H1 (cell line): ENCODE measurements at regions not wholly inside any gene's neighbourhood (a gene's known extent, or its start where the extent isn't known, plus 50 kb on each side); places are given as distances from the start of the nearest gene placed in this dataset.

Experiments
- CEBPB ChIP-seq: IDR thresholded peaks from 2 replicates; pipeline ENCODE4 v1.6.1; 2012; ENCODE audit warnings: low read depth, low read length
- CTCF ChIP-seq, 3 experiments: IDR thresholded peaks; 1 replicate in 2 of 3; 2 replicates in 1 of 3; pipeline versions ENCODE4 v1.5.1 to v1.6.1; 2011; ENCODE audit warnings: low read length in 3 of 3, mild to moderate bottlenecking in 3 of 3, inconsistent platforms in 2 of 3, low read depth in 1 of 3, moderate library complexity in 1 of 3; ENCODE audit not compliant: insufficient read depth in 1 of 3; ENCODE audit errors: control extremely low read depth in 1 of 3
- HDAC2 ChIP-seq, 2 experiments: fragments of 300-600 bp in 1 of 2; sonication (generic) in 1 of 2; IDR thresholded peaks; 2 replicates each; pipeline ENCODE4 v1.6.1; 2011 to 2012; ENCODE audit warnings: low read depth in 2 of 2, low read length in 2 of 2, mild to moderate bottlenecking in 2 of 2, moderate library complexity in 2 of 2, borderline replicate concordance in 1 of 2, inconsistent platforms in 1 of 2
- KDM5A ChIP-seq: fragments of 200-600 bp; IDR thresholded peaks from 2 replicates; pipeline ENCODE4 v1.7.1; 2012; ENCODE audit warnings: mild to moderate bottlenecking, low read length, inconsistent platforms, mixed read lengths
- MAFK ChIP-seq: IDR thresholded peaks from 2 replicates; pipeline ENCODE4 v1.6.1; 2012; ENCODE audit warnings: low read depth, mild to moderate bottlenecking, improper control_type of control experiment, low read length
- NANOG ChIP-seq: IDR thresholded peaks from 2 replicates; pipeline ENCODE4 v1.6.1; 2011; ENCODE audit warnings: low read length, low read depth, mild to moderate bottlenecking, inconsistent platforms; ENCODE audit not compliant: insufficient read depth, poor library complexity, severe bottlenecking
- POU5F1 ChIP-seq: IDR thresholded peaks from 2 replicates; pipeline ENCODE4 v1.6.1; 2011; ENCODE audit warnings: low read depth, mild to moderate bottlenecking, low read length, moderate library complexity
- SIX5 ChIP-seq: IDR thresholded peaks from 2 replicates; pipeline ENCODE4 v1.6.1; 2011; ENCODE audit warnings: mild to moderate bottlenecking, low read depth, low read length
- TBP ChIP-seq: IDR thresholded peaks from 2 replicates; pipeline ENCODE4 v1.6.1; 2011; ENCODE audit warnings: low read depth, low read length, improper control_type of control experiment
- TF ChIP-seq, protein P1 (sequence below): fragments of 300-600 bp; sonication (generic); IDR thresholded peaks from 2 replicates; pipeline ENCODE4 v1.7.1; 2012; ENCODE audit warnings: low read length, moderate library complexity, mild to moderate bottlenecking, inconsistent platforms; ENCODE audit not compliant: insufficient replicate concordance

DNA sequence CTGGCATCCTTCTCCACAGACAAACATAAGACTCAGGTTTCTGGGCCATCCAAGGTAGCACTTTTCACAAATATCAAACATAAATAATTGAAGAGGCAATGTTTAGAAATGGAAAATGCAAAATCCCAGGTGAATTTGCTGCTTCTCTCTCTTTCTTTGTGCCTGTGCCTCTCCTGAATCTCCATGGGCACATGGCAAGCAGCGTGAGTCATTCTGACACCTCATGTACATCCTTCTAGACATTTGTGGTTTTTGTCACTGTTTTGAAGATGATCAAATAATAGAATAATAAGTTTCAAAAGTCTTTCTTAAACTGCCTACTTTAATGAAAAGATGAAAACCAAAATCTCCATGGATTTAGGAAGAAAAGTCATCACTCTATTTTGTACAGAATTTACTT lies 60.3 kb upstream of the RAB11FIP2 start (continued):
- TF ChIP-seq, protein P1, sequence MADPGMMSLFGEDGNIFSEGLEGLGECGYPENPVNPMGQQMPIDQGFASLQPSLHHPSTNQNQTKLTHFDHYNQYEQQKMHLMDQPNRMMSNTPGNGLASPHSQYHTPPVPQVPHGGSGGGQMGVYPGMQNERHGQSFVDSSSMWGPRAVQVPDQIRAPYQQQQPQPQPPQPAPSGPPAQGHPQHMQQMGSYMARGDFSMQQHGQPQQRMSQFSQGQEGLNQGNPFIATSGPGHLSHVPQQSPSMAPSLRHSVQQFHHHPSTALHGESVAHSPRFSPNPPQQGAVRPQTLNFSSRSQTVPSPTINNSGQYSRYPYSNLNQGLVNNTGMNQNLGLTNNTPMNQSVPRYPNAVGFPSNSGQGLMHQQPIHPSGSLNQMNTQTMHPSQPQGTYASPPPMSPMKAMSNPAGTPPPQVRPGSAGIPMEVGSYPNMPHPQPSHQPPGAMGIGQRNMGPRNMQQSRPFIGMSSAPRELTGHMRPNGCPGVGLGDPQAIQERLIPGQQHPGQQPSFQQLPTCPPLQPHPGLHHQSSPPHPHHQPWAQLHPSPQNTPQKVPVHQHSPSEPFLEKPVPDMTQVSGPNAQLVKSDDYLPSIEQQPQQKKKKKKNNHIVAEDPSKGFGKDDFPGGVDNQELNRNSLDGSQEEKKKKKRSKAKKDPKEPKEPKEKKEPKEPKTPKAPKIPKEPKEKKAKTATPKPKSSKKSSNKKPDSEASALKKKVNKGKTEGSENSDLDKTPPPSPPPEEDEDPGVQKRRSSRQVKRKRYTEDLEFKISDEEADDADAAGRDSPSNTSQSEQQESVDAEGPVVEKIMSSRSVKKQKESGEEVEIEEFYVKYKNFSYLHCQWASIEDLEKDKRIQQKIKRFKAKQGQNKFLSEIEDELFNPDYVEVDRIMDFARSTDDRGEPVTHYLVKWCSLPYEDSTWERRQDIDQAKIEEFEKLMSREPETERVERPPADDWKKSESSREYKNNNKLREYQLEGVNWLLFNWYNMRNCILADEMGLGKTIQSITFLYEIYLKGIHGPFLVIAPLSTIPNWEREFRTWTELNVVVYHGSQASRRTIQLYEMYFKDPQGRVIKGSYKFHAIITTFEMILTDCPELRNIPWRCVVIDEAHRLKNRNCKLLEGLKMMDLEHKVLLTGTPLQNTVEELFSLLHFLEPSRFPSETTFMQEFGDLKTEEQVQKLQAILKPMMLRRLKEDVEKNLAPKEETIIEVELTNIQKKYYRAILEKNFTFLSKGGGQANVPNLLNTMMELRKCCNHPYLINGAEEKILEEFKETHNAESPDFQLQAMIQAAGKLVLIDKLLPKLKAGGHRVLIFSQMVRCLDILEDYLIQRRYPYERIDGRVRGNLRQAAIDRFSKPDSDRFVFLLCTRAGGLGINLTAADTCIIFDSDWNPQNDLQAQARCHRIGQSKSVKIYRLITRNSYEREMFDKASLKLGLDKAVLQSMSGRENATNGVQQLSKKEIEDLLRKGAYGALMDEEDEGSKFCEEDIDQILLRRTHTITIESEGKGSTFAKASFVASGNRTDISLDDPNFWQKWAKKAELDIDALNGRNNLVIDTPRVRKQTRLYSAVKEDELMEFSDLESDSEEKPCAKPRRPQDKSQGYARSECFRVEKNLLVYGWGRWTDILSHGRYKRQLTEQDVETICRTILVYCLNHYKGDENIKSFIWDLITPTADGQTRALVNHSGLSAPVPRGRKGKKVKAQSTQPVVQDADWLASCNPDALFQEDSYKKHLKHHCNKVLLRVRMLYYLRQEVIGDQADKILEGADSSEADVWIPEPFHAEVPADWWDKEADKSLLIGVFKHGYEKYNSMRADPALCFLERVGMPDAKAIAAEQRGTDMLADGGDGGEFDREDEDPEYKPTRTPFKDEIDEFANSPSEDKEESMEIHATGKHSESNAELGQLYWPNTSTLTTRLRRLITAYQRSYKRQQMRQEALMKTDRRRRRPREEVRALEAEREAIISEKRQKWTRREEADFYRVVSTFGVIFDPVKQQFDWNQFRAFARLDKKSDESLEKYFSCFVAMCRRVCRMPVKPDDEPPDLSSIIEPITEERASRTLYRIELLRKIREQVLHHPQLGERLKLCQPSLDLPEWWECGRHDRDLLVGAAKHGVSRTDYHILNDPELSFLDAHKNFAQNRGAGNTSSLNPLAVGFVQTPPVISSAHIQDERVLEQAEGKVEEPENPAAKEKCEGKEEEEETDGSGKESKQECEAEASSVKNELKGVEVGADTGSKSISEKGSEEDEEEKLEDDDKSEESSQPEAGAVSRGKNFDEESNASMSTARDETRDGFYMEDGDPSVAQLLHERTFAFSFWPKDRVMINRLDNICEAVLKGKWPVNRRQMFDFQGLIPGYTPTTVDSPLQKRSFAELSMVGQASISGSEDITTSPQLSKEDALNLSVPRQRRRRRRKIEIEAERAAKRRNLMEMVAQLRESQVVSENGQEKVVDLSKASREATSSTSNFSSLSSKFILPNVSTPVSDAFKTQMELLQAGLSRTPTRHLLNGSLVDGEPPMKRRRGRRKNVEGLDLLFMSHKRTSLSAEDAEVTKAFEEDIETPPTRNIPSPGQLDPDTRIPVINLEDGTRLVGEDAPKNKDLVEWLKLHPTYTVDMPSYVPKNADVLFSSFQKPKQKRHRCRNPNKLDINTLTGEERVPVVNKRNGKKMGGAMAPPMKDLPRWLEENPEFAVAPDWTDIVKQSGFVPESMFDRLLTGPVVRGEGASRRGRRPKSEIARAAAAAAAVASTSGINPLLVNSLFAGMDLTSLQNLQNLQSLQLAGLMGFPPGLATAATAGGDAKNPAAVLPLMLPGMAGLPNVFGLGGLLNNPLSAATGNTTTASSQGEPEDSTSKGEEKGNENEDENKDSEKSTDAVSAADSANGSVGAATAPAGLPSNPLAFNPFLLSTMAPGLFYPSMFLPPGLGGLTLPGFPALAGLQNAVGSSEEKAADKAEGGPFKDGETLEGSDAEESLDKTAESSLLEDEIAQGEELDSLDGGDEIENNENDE: no peak
- TF ChIP-seq POU5F1: no peak
- TF ChIP-seq HDAC2 (IDR thresholded peaks at IDR 0.05; ENCODE audit: borderline replicate concordance in 1 of 2, low read depth in 2 of 2, low read length in 2 of 2): no peak
- no peak for TF ChIP-seq TBP
- TF ChIP-seq SIX5: no peak
- TF ChIP-seq CTCF (IDR thresholded peaks at IDR 0.05; ENCODE audit: control extremely low read depth in 1 of 3, insufficient read depth in 1 of 3, low read depth in 1 of 3, low read length in 3 of 3): no peak
- no peak for TF ChIP-seq MAFK
- TF ChIP-seq NANOG: no peak
- no peak for TF ChIP-seq CEBPB
- no peak for TF ChIP-seq KDM5A
